Right lobe of liver (tissue), 4 donors: ENCODE measurements at regions not wholly inside any gene's neighbourhood (a gene's known extent, or its start where the extent isn't known, plus 50 kb on each side); places are given as distances from the start of the nearest gene placed in this dataset.

Source experiments
- POLR2A ChIP-seq: fragments of 450-650 bp; IDR thresholded peaks from one replicate; pipeline ENCODE4 v1.6.1; 2017; ENCODE audit warnings: antibody characterized with exemption, mild to moderate bottlenecking
- TF ChIP-seq, protein P1 (sequence below), 4 donors: fragments of 200-600 bp in 3 of 4; fragments of 450-650 bp in 1 of 4; IDR thresholded peaks; one replicate each; pipeline versions ENCODE4 v1.5.1 to v1.8.0; 2016 to 2022; ENCODE audit warnings: antibody characterized with exemption in 4 of 4, mild to moderate bottlenecking in 2 of 4
- donor health status: DM: no; HTN: no; CAD: no.
- donor health status: DM: no; HTN: no; CAD: no.
- donor health status: DM: no; HTN: yes; CAD: no.

DNA sequence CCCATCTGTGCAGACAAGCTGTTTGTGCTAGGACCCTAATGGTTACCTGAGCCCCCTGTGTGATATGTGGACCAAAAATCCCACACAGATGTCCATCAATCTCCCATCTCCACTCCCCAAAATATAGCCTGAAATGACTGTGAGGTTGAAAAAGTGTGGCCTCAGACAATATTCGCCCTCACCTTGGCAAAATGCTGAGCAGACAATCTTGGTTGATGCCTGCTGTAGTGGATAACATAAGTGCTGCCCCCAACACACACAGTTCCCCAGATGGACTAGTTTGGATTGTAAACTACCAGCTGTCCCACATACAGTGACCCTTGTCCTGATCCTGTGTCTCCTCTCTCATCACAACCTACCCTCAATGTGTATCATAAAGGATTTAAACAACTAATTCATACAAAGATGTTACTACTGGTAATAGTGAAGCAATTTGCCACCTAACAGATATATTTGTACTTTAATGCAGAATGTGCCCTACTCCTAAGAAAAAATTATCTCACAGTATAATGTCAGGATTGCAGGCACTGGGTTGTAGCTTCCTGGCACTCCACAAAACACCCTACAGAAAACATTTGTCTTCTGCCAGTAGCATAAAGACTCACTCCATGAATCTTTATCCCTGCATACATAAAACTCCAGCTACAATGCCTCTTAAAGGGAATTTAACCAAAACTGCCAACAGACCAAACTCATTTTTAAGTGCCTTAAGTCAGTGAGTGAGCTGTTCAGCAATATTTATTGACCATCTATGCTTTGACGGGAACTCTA is 161.6 kb downstream of the FBXO15 start:
- TF ChIP-seq, protein P1, sequence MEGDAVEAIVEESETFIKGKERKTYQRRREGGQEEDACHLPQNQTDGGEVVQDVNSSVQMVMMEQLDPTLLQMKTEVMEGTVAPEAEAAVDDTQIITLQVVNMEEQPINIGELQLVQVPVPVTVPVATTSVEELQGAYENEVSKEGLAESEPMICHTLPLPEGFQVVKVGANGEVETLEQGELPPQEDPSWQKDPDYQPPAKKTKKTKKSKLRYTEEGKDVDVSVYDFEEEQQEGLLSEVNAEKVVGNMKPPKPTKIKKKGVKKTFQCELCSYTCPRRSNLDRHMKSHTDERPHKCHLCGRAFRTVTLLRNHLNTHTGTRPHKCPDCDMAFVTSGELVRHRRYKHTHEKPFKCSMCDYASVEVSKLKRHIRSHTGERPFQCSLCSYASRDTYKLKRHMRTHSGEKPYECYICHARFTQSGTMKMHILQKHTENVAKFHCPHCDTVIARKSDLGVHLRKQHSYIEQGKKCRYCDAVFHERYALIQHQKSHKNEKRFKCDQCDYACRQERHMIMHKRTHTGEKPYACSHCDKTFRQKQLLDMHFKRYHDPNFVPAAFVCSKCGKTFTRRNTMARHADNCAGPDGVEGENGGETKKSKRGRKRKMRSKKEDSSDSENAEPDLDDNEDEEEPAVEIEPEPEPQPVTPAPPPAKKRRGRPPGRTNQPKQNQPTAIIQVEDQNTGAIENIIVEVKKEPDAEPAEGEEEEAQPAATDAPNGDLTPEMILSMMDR (IDR thresholded peaks at IDR 0.05), result no peak
- no peak for TF ChIP-seq POLR2A
